IMR-90 (cell line): ENCODE measurements at regions not wholly inside any gene's neighbourhood (a gene's known extent, or its start where the extent isn't known, plus 50 kb on each side); places are given as distances from the start of the nearest gene placed in this dataset.

Experiments used
- ATAC-seq: fragments of 200-7000 bp; cut with Tn5 transposase; 2 replicates; pipeline ENCODE4 v1.9.1; 2020; ENCODE audit warnings: low read depth, mild to moderate bottlenecking, moderate library complexity
- BruUV-seq: library from RNA; stranded (reverse); fragments of 400-500 nt; replicated peaks from 2 replicates; lab custom pipeline; 2021; lab: Mats Ljungman, UMichigan
- CTCF ChIA-PET: fragments of 300-600 bp; formaldehyde crosslinking; extraction: SDS; loops from one replicate; lab custom pipeline; 2021; ENCODE audit warnings: antibody characterized with exemption; lab: Yijun Ruan, JAX
- POLR2A ChIA-PET: fragments of 300-600 bp; sonication (Branson Sonifier 250); formaldehyde crosslinking; loops from one replicate; lab custom pipeline; 2022; ENCODE audit warnings: antibody characterized with exemption; ENCODE audit not compliant: unreplicated experiment; lab: Charles Lee
- DNase-seq: peaks from one replicate; pipeline ENCODE4 v3.0.0; 2013
- H2AFZ ChIP-seq: replicated peaks from 2 replicates; pipeline ENCODE3; 2013; ENCODE audit warnings: low read length, mild to moderate bottlenecking; ENCODE audit not compliant: poor library complexity
- H2AK5ac ChIP-seq: 2 replicates; pipeline ENCODE4 v1.6.1; 2013; ENCODE audit warnings: low read depth, low read length, inconsistent platforms
- H2AK9ac ChIP-seq: replicated peaks from 2 replicates; pipeline ENCODE3; 2013; ENCODE audit warnings: mild to moderate bottlenecking, low read depth, low read length, moderate library complexity; ENCODE audit not compliant: poor library complexity
- H2BK120ac ChIP-seq: 2 replicates; pipeline ENCODE4 v1.6.1; 2013; ENCODE audit warnings: low read depth, low read length, inconsistent platforms
- H2BK15ac ChIP-seq: 3 replicates; pipeline ENCODE4 v1.6.1; 2013; ENCODE audit warnings: low read depth, low read length, inconsistent platforms
- H2BK20ac ChIP-seq: 2 replicates; pipeline ENCODE4 v1.6.1; 2013; ENCODE audit warnings: low read depth, mild to moderate bottlenecking, inconsistent platforms, low read length, moderate library complexity
- H2BK5ac ChIP-seq: 2 replicates; pipeline ENCODE4 v1.6.1; 2013; ENCODE audit warnings: mild to moderate bottlenecking, low read depth, low read length, inconsistent platforms; ENCODE audit not compliant: poor library complexity, severe bottlenecking
- H3K14ac ChIP-seq: replicated peaks from 2 replicates; pipeline ENCODE4 v1.6.1; 2013; ENCODE audit warnings: low read depth, low read length, inconsistent platforms
- H3K18ac ChIP-seq: 2 replicates; pipeline ENCODE4 v1.6.1; 2013; ENCODE audit warnings: low read depth, low read length, control low read depth
- H3K23ac ChIP-seq: 2 replicates; pipeline ENCODE4 v1.6.1; 2013; ENCODE audit warnings: low read depth, low read length, inconsistent platforms
- H3K27ac ChIP-seq: 2 replicates; pipeline ENCODE4 v1.5.1; 2013; ENCODE audit warnings: mild to moderate bottlenecking, control low read depth, low read length; ENCODE audit not compliant: insufficient read depth
- H3K27me3 ChIP-seq: 2 replicates; pipeline ENCODE4 v1.6.1; 2013; ENCODE audit warnings: low read length; ENCODE audit not compliant: control insufficient read depth, insufficient read depth
- H3K36me3 ChIP-seq: 2 replicates; pipeline ENCODE4 v1.6.1; 2013; ENCODE audit warnings: low read length, mixed read lengths; ENCODE audit not compliant: control insufficient read depth, insufficient read depth
- H3K4ac ChIP-seq: 2 replicates; pipeline ENCODE4 v1.6.1; 2013; ENCODE audit warnings: low read depth, low read length, inconsistent platforms
- H3K4me1 ChIP-seq: 2 replicates; pipeline ENCODE4 v1.6.1; 2013; ENCODE audit warnings: low read length, mixed read lengths; ENCODE audit not compliant: control insufficient read depth, insufficient read depth
- H3K4me2 ChIP-seq: 2 replicates; pipeline ENCODE4 v1.6.1; 2013; ENCODE audit warnings: low read depth, mild to moderate bottlenecking, control low read depth, low read length, moderate library complexity
- H3K4me3 ChIP-seq: 2 replicates; pipeline ENCODE4 v1.5.1; 2013; ENCODE audit warnings: low read depth, mild to moderate bottlenecking, control low read depth, low read length, moderate library complexity; ENCODE audit not compliant: insufficient read depth
- H3K56ac ChIP-seq: 2 replicates; pipeline ENCODE4 v1.6.1; 2013; ENCODE audit warnings: low read length, inconsistent platforms; ENCODE audit not compliant: insufficient read depth; ENCODE audit errors: extremely low read depth
- H3K79me1 ChIP-seq, 2 experiments: 2 replicates each; pipeline ENCODE4 v1.6.1; 2013; ENCODE audit warnings: low read length in 2 of 2, inconsistent platforms in 1 of 2, low read depth in 1 of 2
- H3K9ac ChIP-seq: 2 replicates; pipeline ENCODE4 v1.6.1; 2013; ENCODE audit warnings: low read depth, low read length, control low read depth
- H3K9me1 ChIP-seq: 2 replicates; pipeline ENCODE4 v1.6.1; 2013; ENCODE audit warnings: low read length, inconsistent platforms; ENCODE audit not compliant: insufficient read depth
- H3K9me3 ChIP-seq: 2 replicates; pipeline ENCODE4 v1.6.1; 2013; ENCODE audit warnings: low read length; ENCODE audit not compliant: control insufficient read depth, insufficient read depth
- H4K20me1 ChIP-seq: 2 replicates; pipeline ENCODE4 v1.6.1; 2013; ENCODE audit warnings: low read length, inconsistent platforms; ENCODE audit not compliant: insufficient read depth
- H4K5ac ChIP-seq: 2 replicates; pipeline ENCODE4 v1.6.1; 2013; ENCODE audit warnings: mild to moderate bottlenecking, low read depth, low read length, control low read depth
- H4K8ac ChIP-seq, 2 experiments: 2 replicates each; pipeline ENCODE4 v1.6.1; 2013; ENCODE audit warnings: low read depth in 2 of 2, low read length in 2 of 2, control low read depth in 1 of 2, inconsistent platforms in 1 of 2
- H4K91ac ChIP-seq: 2 replicates; pipeline ENCODE4 v1.6.1; 2013; ENCODE audit warnings: low read depth, low read length, inconsistent platforms; ENCODE audit not compliant: insufficient read depth
- CEBPB ChIP-seq: IDR thresholded peaks from 2 replicates; pipeline ENCODE4 v1.6.1; 2012; ENCODE audit warnings: low read depth, low read length, improper control_type of control experiment
- CHD1 ChIP-seq: IDR thresholded peaks from 2 replicates; pipeline ENCODE4 v1.6.1; 2012; ENCODE audit warnings: low read depth, low read length, improper control_type of control experiment
- MAFK ChIP-seq: IDR thresholded peaks from 2 replicates; pipeline ENCODE4 v1.6.1; 2012; ENCODE audit warnings: low read depth, low read length, improper control_type of control experiment
- MXI1 ChIP-seq: IDR thresholded peaks from 2 replicates; pipeline ENCODE4 v1.6.1; 2012; ENCODE audit warnings: low read depth, mild to moderate bottlenecking, low read length, moderate library complexity, borderline replicate concordance
- WGBS, 2 experiments: methylation state at CpG; one replicate each; pipeline versions ENCODE4 v1.1.5 to v1.1.7; 2013; ENCODE audit warnings: missing lambda C conversion rate in 2 of 2; ENCODE audit not compliant: insufficient read length in 1 of 2; ENCODE audit errors: extremely low coverage in 2 of 2; 5-methylcytosine and 5-hydroxymethylcytosine counted together
- dilution Hi-C: fragments of 300-500 bp; cut with HindIII; formaldehyde crosslinking; loops from one replicate; pipeline ENCODE4 v1.14.3; 2018; ENCODE audit warnings: low sequenced_read_pairs; ENCODE audit not compliant: unreplicated experiment
- in situ Hi-C: fragments of 300-500 bp; cut with MboI; formaldehyde crosslinking; loops from 3 replicates; pipeline ENCODE4 v1.14.3; 2019; ENCODE audit warnings: low sequenced_read_pairs, inconsistent platforms, mixed read lengths
- intact Hi-C: fragments of 100-400 bp; cut with micrococcal nuclease; formaldehyde crosslinking; loops from 2 replicates; pipeline ENCODE4 v1.10.0; 2022

DNA sequence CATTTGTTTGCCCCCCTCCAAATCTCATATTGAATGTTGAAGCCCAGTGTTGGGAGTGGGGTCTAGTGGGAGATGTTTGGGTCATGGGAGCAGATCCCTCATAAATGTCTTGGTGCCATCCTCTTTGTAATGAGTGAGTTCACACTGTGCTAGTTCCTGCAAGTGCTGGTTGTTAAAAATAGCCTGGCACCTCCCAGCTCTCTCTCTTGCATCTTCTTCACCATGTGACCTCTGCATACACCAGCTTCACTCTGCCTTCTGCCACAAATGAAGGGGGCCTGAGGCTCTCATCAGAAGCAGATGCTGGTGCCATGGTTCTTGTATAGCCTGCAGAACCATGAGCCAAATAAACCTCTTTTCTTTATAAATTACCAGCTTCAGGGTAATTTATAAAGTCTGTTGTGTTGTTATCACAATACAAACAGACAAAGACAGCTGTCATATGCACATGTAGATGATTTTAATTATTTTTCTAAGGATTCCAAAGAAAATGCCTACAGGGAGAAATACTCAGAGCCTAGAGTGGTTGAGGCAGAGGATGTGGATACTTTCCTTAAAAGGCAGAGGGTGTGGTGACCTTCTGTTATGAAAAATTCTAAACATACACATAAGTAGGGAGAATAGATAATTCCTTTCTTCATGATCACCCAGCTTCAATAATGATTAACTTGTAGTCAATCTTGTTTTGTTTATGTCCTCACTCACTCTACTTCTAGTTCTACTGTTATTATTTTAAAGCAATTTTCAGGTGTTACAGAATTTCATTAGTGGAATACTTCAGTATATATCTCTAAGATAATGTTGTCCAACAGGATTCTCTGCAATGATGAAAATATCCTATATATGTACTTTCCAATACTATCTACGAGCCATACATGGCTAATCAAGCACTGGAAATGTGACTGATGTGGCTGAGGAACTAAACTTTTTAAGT lies 75.1 kb upstream of the RANBP6 start (continued):
- no peak for TF ChIP-seq CEBPB

DNA sequence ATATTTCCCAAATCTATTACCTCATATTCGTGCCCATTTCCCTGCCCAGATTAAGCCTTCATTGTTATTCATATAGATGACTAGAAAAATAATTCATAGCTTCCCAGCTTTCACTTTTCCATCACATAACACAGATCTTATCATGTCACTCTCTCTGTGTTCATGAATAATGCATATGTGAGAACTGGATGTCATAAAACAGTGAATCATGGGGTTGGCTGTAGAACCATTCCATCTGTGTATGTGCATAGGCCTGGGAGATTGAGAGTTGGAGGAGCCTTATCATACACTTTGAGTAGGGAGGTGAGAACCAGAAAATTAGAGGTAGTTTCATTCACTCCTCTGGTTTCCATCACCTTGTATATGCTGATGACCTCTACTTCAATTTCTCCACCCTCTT lies 73.9 kb upstream of the RANBP6 start:
- dilution Hi-C loops (no loop called here), in situ Hi-C loops (no loop called here), intact Hi-C loops (no loop called here)
- no peak overlapping the region for H3K56ac ChIP-seq
- H4K8ac ChIP-seq, result no peak overlapping the region
- DNase-seq (no peak), ATAC-seq (no peak)
- ChIA-PET POLR2A (interaction anchor here (0.6 kb wide), 1 partner anchor 151 kb away, joined by 5 read pairs; no protein-coding TSS in a partner anchor), CTCF (no interaction called here)
- H2BK20ac ChIP-seq, result no peak overlapping the region
- H4K20me1 ChIP-seq, result no peaks in the 10 kb centered on the region
- no TSS peak for BruUV-seq
- H3K9me3 ChIP-seq, result no peaks in the 10 kb centered on the region
- no peak overlapping the region for H4K91ac ChIP-seq
- H2AFZ ChIP-seq, result no peak overlapping the region
- no peak overlapping the region for H2BK5ac ChIP-seq
- no peak overlapping the region for H2BK15ac ChIP-seq
- WGBS, 2 experiments, result no CpG with 5 or more reads among the region's 1 CpG
- peaks cover 3% of the 10 kb centered on the region for H3K27me3 ChIP-seq
- no peak overlapping the region for H2BK120ac ChIP-seq
- no peak overlapping the region for H2AK5ac ChIP-seq
- no peak overlapping the region for H3K4me3 ChIP-seq
- H3K4me1 ChIP-seq, result no peaks in the 10 kb centered on the region
- H3K27ac ChIP-seq, result no peak overlapping the region
- no peaks in the 10 kb centered on the region for H3K79me1 ChIP-seq
- no peaks in the 10 kb centered on the region for H3K9me1 ChIP-seq
- H3K18ac ChIP-seq, result no peak overlapping the region
- H3K23ac ChIP-seq, result no peak overlapping the region
- H3K9ac ChIP-seq, result no peak overlapping the region
- no peak overlapping the region for H3K14ac ChIP-seq
- no peak overlapping the region for H4K5ac ChIP-seq
- no peak overlapping the region for H3K4me2 ChIP-seq
- H3K4ac ChIP-seq, result no peak overlapping the region
- no peak overlapping the region for H2AK9ac ChIP-seq
- TF ChIP-seq MXI1, result no peak
- TF ChIP-seq MAFK, result no peak
- TF ChIP-seq CHD1, result no peak
- H3K36me3 ChIP-seq, result no peaks in the 10 kb centered on the region
